ENCODE measurements at regions not wholly inside any gene's neighbourhood (a gene's known extent, or its start where the extent isn't known, plus 50 kb on each side); places are given as distances from the start of the nearest gene placed in this dataset.
"Not testable (repeated sequence)": the region's sequence is repeated elsewhere in the genome, so short reads cannot be mapped to it uniquely, and the experiment has no call there.

DNA sequence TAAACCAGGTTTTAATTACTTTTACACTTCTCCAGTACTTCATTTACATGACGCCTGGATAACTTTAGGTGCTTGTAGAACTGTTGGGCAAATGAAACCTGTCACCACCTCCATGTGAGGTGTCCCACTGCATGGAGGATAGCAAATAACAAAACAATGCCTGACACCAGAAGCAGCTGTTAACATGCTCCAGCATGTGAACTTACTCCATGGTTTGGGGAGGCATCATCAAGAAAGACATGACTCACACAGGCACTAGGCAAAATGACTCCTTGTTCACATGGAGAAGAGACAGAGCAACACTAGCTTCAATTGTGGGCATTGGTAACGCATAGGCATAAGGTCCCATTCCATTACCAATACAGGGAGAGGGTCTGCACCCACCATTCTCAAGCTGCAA lies 198.1 kb upstream of the F9 start:
- ChIA-PET POLR2A (no interaction called here), CTCF (no interaction called here)
- DNase-seq (ENCODE audit: low read depth), result no peak

GRCh38 chrX:139327355-139327754 lies 203.2 kb upstream of the F9 start:
- Histone ChIP-seq H3K36me3 (ENCODE audit: control insufficient read depth, insufficient read depth, low read length) (no peaks in the 10 kb centered on the region), H3K4me3 (ENCODE audit: low read depth, low read length) (no peak overlapping the region), H3K27me3 (ENCODE audit: control insufficient read depth, insufficient read depth, low read length) (no peaks in the 10 kb centered on the region)
- no peak for DNase-seq (ENCODE audit: low read depth)
- ChIA-PET CTCF (no interaction called here), POLR2A (no interaction called here)
- TF ChIP-seq, protein P1, sequence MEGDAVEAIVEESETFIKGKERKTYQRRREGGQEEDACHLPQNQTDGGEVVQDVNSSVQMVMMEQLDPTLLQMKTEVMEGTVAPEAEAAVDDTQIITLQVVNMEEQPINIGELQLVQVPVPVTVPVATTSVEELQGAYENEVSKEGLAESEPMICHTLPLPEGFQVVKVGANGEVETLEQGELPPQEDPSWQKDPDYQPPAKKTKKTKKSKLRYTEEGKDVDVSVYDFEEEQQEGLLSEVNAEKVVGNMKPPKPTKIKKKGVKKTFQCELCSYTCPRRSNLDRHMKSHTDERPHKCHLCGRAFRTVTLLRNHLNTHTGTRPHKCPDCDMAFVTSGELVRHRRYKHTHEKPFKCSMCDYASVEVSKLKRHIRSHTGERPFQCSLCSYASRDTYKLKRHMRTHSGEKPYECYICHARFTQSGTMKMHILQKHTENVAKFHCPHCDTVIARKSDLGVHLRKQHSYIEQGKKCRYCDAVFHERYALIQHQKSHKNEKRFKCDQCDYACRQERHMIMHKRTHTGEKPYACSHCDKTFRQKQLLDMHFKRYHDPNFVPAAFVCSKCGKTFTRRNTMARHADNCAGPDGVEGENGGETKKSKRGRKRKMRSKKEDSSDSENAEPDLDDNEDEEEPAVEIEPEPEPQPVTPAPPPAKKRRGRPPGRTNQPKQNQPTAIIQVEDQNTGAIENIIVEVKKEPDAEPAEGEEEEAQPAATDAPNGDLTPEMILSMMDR (IDR thresholded peaks at IDR 0.05; ENCODE audit: insufficient read depth, low read depth, low read length), result no peak

More for the DNA sequence above, 198.1 kb upstream of the F9 start:
- H3K36me3 ChIP-seq (ENCODE audit: control insufficient read depth, insufficient read depth, low read length), result no peaks in the 10 kb centered on the region
- TF ChIP-seq, protein P1 (IDR thresholded peaks at IDR 0.05; ENCODE audit: insufficient read depth, low read depth, low read length), result no peak
- H3K27me3 ChIP-seq (ENCODE audit: control insufficient read depth, insufficient read depth, low read length), result no peaks in the 10 kb centered on the region
- no peak overlapping the region for H3K4me3 ChIP-seq (ENCODE audit: low read depth, low read length)

DNA sequence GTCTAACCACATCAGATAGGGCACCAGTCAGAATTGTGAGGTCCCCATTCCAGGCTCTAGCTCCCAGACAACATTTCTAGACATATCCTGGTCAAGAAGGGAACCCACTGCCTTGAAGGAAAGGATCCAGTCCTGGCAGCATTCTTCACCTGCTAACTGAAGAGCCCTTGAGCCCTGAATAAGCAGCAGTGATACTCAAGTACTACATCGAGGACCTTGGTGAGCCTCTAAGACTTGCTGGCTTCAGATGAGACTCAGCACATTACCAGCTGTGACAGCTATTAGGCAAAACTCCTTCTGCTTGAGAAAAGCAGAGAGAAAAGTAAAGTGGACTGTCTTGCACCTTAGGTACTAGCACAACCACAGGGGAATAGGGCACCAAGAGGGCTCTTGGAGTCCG lies 205.8 kb upstream of the F9 start:
- no peak overlapping the region for H3K4me3 ChIP-seq (ENCODE audit: low read depth, low read length)
- H3K27me3 ChIP-seq (ENCODE audit: control insufficient read depth, insufficient read depth, low read length), result no peaks in the 10 kb centered on the region
- CTCF ChIA-PET, result no interaction called here
- POLR2A ChIA-PET, result no interaction called here
- TF ChIP-seq, protein P1 (IDR thresholded peaks at IDR 0.05; ENCODE audit: insufficient read depth, low read depth, low read length), result no peak
- DNase-seq (ENCODE audit: low read depth), result no peak
- no peaks in the 10 kb centered on the region for H3K36me3 ChIP-seq (ENCODE audit: control insufficient read depth, insufficient read depth, low read length)

GRCh38 chrX:139320661-139321354 lies 209.7 kb upstream of the F9 start:
- H3K36me3 ChIP-seq (ENCODE audit: control insufficient read depth, insufficient read depth, low read length); H3K27me3 ChIP-seq (ENCODE audit: control insufficient read depth, insufficient read depth, low read length); CTCF ChIA-PET; H3K4me3 ChIP-seq (ENCODE audit: low read depth, low read length); DNase-seq (ENCODE audit: low read depth); POLR2A ChIA-PET: not testable (repeated sequence)

DNA sequence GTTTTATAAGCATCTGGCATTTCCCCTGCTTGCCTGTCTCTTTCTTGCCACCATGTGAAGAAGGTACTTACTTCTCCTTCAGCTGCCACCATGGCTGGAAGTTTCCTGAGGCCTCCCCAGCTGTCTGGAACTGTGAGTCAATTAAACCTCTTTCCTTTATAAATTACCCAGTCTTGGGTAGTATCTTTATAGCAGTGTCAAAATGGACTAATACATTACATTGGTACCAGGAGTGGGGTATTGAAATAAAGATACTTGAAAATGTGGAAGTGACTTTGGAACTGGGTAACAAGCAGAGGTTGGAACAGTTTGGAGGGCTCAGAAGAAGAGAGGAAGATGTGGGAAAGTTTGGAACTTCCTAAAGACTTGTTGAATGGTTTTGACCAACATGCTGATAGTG lies 223.9 kb upstream of the F9 start:
- H3K36me3 ChIP-seq (ENCODE audit: control insufficient read depth, insufficient read depth, low read length); H3K27me3 ChIP-seq (ENCODE audit: control insufficient read depth, insufficient read depth, low read length); H3K4me3 ChIP-seq (ENCODE audit: low read depth, low read length); POLR2A ChIA-PET; DNase-seq (ENCODE audit: low read depth); CTCF ChIA-PET: not testable (repeated sequence)

GRCh38 chrX:139304471-139304870 lies 226.1 kb upstream of the F9 start:
- Histone ChIP-seq H3K4me3 (ENCODE audit: low read depth, low read length) (no peak overlapping the region), H3K27me3 (ENCODE audit: control insufficient read depth, insufficient read depth, low read length) (no peaks in the 10 kb centered on the region), H3K36me3 (ENCODE audit: control insufficient read depth, insufficient read depth, low read length) (no peaks in the 10 kb centered on the region)
- TF ChIP-seq, protein P1 (IDR thresholded peaks at IDR 0.05; ENCODE audit: insufficient read depth, low read depth, low read length), result no peak
- DNase-seq (ENCODE audit: low read depth), result no peak
- CTCF ChIA-PET, result no interaction called here
- POLR2A ChIA-PET, result no interaction called here

Data from BJ (cell line).